ENCODE measurements at regions not wholly inside any gene's neighbourhood (a gene's known extent, or its start where the extent isn't known, plus 50 kb on each side); places are given as distances from the start of the nearest gene placed in this dataset.

DNA sequence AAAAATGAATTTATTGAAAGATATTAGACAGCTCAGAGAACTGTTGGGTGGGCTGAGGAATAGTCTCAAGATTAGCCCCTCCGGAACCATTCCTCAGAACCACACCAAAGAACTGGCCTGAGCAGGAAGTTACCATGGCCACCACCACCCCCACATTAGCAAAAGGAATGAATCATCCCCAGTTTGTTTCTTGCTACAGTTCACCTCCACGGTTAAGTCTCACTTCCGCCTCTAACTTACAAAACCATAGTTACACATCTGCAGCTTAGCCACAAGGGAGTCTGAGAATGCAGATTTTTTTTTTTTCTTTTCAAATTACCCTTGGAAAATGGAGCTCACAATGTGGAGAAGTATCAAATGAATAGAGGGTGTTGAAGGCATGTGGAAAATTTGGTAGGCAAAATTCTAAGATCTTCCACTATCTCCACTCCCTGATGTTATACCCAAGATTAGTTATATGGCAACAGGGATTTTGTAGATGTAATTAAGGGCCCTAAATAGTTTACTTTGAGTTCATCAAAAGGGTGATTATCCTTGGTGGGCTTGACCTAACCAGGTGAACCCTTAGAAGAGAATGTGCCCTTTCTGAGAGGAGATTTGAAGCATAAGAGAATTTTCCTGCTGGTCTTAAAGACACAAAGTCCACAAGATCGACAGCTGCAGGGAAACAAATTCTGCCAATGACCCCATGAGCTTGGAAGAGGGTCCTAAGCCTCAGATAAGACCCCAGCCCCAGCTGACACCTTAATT, 129.8 kb upstream of the KRR1 start:
- no peak for TF ChIP-seq SP1 (IDR thresholded peaks at IDR 0.05)
- no peak for TF ChIP-seq TARDBP (IDR thresholded peaks at IDR 0.05)
- no peak for TF ChIP-seq BHLHE40 (IDR thresholded peaks at IDR 0.05; ENCODE audit: borderline replicate concordance)
- TF ChIP-seq FOXM1 (IDR thresholded peaks at IDR 0.05; ENCODE audit: borderline replicate concordance), result no peak
- no peak for TF ChIP-seq FOXA1 (IDR thresholded peaks at IDR 0.05)
- TF ChIP-seq FOXK2 (IDR thresholded peaks at IDR 0.05), result no peak
- TF ChIP-seq LEF1 (IDR thresholded peaks at IDR 0.05; ENCODE audit: borderline replicate concordance), result no peak
- no peak for TF ChIP-seq HDGF (IDR thresholded peaks at IDR 0.05; ENCODE audit: borderline replicate concordance)
- TF ChIP-seq ELF4 (IDR thresholded peaks at IDR 0.05), result no peak
- TF ChIP-seq NFRKB (IDR thresholded peaks at IDR 0.05), result no peak
- no peak for TF ChIP-seq ARNT (IDR thresholded peaks at IDR 0.05)
- TF ChIP-seq SUZ12 (IDR thresholded peaks at IDR 0.05), result no peak
- no peak for TF ChIP-seq ZNF384 (IDR thresholded peaks at IDR 0.05)
- TF ChIP-seq, protein P1, sequence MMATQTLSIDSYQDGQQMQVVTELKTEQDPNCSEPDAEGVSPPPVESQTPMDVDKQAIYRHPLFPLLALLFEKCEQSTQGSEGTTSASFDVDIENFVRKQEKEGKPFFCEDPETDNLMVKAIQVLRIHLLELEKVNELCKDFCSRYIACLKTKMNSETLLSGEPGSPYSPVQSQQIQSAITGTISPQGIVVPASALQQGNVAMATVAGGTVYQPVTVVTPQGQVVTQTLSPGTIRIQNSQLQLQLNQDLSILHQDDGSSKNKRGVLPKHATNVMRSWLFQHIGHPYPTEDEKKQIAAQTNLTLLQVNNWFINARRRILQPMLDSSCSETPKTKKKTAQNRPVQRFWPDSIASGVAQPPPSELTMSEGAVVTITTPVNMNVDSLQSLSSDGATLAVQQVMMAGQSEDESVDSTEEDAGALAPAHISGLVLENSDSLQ (IDR thresholded peaks at IDR 0.05), result no peak
